WTC11 (cell line): ENCODE measurements at regions not wholly inside any gene's neighbourhood (a gene's known extent, or its start where the extent isn't known, plus 50 kb on each side); places are given as distances from the start of the nearest gene placed in this dataset.

Source experiments
- ATAC-seq: fragments of 200-7000 bp; cut with Tn5 transposase; 2 replicates; pipeline ENCODE4 v1.10.0; 2021; ENCODE audit warnings: mild to moderate bottlenecking, moderate library complexity
- CTCF ChIA-PET: fragments of 300-600 bp; sonication (Branson Sonifier 250); formaldehyde crosslinking; loops from one replicate; lab custom pipeline; 2021; ENCODE audit warnings: antibody characterized with exemption; lab: Charles Lee
- POLR2A ChIA-PET: fragments of 350-600 bp; sonication (Branson Sonifier 250); formaldehyde crosslinking; loops from one replicate; lab custom pipeline; 2021; ENCODE audit warnings: antibody characterized with exemption; lab: Charles Lee
- DNase-seq: peaks from one replicate; pipeline ENCODE4 v3.0.0; 2021; ENCODE audit warnings: low spot score
- H3K27ac Mint-ChIP-seq: 2 replicates; pipeline ENCODE4 v1.8.0; 2021; ENCODE audit warnings: mixed read lengths
- H3K27me3 Mint-ChIP-seq: 2 replicates; pipeline ENCODE4 v1.8.0; 2021; ENCODE audit warnings: low read depth, mild to moderate bottlenecking, moderate library complexity, mixed read lengths
- H3K36me3 Mint-ChIP-seq: 2 replicates; pipeline ENCODE4 v1.8.0; 2021; ENCODE audit warnings: mixed read lengths
- H3K4me1 Mint-ChIP-seq: 2 replicates; pipeline ENCODE4 v1.8.0; 2022; ENCODE audit warnings: mixed read lengths
- H3K4me3 Mint-ChIP-seq: 2 replicates; pipeline ENCODE4 v1.8.0; 2021; ENCODE audit warnings: mild to moderate bottlenecking, moderate library complexity, mixed read lengths
- H3K9me3 Mint-ChIP-seq: 2 replicates; pipeline ENCODE4 v1.8.0; 2021; ENCODE audit warnings: mixed read lengths
- EMX1 ChIP-seq: fragments of 250-450 bp; sonication (Bioruptor Pico); IDR thresholded peaks from 2 replicates; pipeline ENCODE4 v1.8.0; 2021; ENCODE audit warnings: mild to moderate bottlenecking
- GABPB1 ChIP-seq: sonication (generic); formaldehyde crosslinking; IDR thresholded peaks from 2 replicates; pipeline ENCODE4 v1.8.1; 2023; ENCODE audit warnings: mild to moderate bottlenecking, missing genetic modification reagents
- MXD4 ChIP-seq: fragments of 250-450 bp; sonication (Bioruptor Pico); IDR thresholded peaks from 2 replicates; pipeline ENCODE4 v1.8.0; 2021; ENCODE audit warnings: mild to moderate bottlenecking, moderate library complexity, borderline replicate concordance
- MYBL2 ChIP-seq: sonication (generic); formaldehyde crosslinking; IDR thresholded peaks from 2 replicates; pipeline ENCODE4 v1.8.1; 2023; ENCODE audit warnings: mild to moderate bottlenecking, moderate library complexity, missing genetic modification reagents
- NFE2L1 ChIP-seq: sonication (generic); formaldehyde crosslinking; IDR thresholded peaks from 2 replicates; pipeline ENCODE4 v1.8.1; 2023; ENCODE audit warnings: missing genetic modification reagents
- OVOL2 ChIP-seq: fragments of 250-450 bp; sonication (Bioruptor Pico); IDR thresholded peaks from 2 replicates; pipeline ENCODE4 v1.9.0; 2021; ENCODE audit warnings: mild to moderate bottlenecking, borderline replicate concordance
- PREB ChIP-seq: sonication (generic); formaldehyde crosslinking; IDR thresholded peaks from 2 replicates; pipeline ENCODE4 v1.8.1; 2022; ENCODE audit warnings: mild to moderate bottlenecking, missing genetic modification reagents, moderate library complexity, borderline replicate concordance
- RELA ChIP-seq: sonication (generic); formaldehyde crosslinking; IDR thresholded peaks from 2 replicates; pipeline ENCODE4 v1.8.1; 2022; ENCODE audit warnings: missing genetic modification reagents, mild to moderate bottlenecking, borderline replicate concordance
- SP1 ChIP-seq: sonication (generic); formaldehyde crosslinking; conservative IDR thresholded peaks from 2 replicates; pipeline ENCODE4 v1.8.1; 2022; ENCODE audit warnings: missing genetic modification reagents
- TEAD1 ChIP-seq: sonication (generic); formaldehyde crosslinking; IDR thresholded peaks from 2 replicates; pipeline ENCODE4 v1.8.0; 2022; ENCODE audit warnings: mild to moderate bottlenecking, missing genetic modification reagents
- USF2 ChIP-seq: sonication (generic); formaldehyde crosslinking; IDR thresholded peaks from 2 replicates; pipeline ENCODE4 v1.8.1; 2023; ENCODE audit warnings: mild to moderate bottlenecking, missing genetic modification reagents, moderate library complexity
- ZBTB43 ChIP-seq: sonication (generic); formaldehyde crosslinking; IDR thresholded peaks from 2 replicates; pipeline ENCODE4 v1.8.1; 2023; ENCODE audit warnings: mild to moderate bottlenecking, missing genetic modification reagents
- ZNF232 ChIP-seq: sonication (generic); formaldehyde crosslinking; IDR thresholded peaks from 2 replicates; pipeline ENCODE4 v1.8.0; 2022; ENCODE audit warnings: mild to moderate bottlenecking, missing genetic modification reagents
- ZNF416 ChIP-seq: fragments of 250-450 bp; sonication (Bioruptor Pico); IDR thresholded peaks from 2 replicates; pipeline ENCODE4 v1.9.0; 2021; ENCODE audit warnings: mild to moderate bottlenecking, inconsistent platforms
- ZNF425 ChIP-seq: fragments of 250-450 bp; sonication (Bioruptor Pico); conservative IDR thresholded peaks from 2 replicates; pipeline ENCODE4 v1.9.0; 2021; ENCODE audit warnings: mild to moderate bottlenecking
- TF ChIP-seq, protein P1 (sequence below): fragments of 250-450 bp; sonication (Bioruptor Pico); IDR thresholded peaks from 2 replicates; pipeline ENCODE4 v2.1.2; 2022; ENCODE audit warnings: mild to moderate bottlenecking, moderate library complexity
- TF ChIP-seq, protein P2 (sequence below): fragments of 250-450 bp; sonication (Bioruptor Pico); IDR thresholded peaks from 2 replicates; pipeline ENCODE4 v1.9.0; 2021; ENCODE audit warnings: mild to moderate bottlenecking
- TF ChIP-seq, protein P3 (sequence below): sonication (generic); formaldehyde crosslinking; IDR thresholded peaks from 2 replicates; pipeline ENCODE4 v1.8.1; 2022; ENCODE audit warnings: low read depth, missing genetic modification reagents, borderline replicate concordance

- TF ChIP-seq USF2 (CRISPR knock-in tag): no peak
- no peak for TF ChIP-seq ZNF232 (CRISPR knock-in tag)
- no peak for TF ChIP-seq ZNF416 (CRISPR knock-in tag)
- TF ChIP-seq PREB (CRISPR knock-in tag): no peak
Measured at GRCh38 chr5:74296685-74297408, 343.7 kb downstream of the ENC1 start (continued).

- CTCF ChIA-PET: no interaction called here
Measured at GRCh38 chr5:74295676-74296075, 344.9 kb downstream of the ENC1 start.

DNA sequence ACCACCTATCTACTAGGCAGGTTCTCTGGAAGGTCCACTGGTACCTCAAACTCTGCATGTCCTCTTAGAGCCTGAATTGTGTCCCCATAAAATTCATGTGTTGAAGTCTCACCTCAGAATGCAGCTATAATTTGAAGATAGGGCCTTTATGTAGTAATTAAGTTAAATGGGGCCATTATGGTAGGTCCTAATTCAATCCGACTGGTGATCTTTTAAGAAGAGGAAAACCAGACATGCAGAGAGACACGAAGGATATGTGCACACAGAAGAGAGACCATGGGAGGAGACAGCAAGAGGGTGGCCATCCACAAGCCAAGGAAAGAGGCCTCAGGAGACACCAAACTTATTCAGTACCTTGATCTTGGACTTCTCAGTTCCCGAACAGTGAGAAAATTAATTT, 345.4 kb downstream of the ENC1 start:
- H3K36me3 Mint-ChIP-seq: no peaks in the 10 kb centered on the region
- no peak overlapping the region for H3K27ac Mint-ChIP-seq
- no peak for DNase-seq
- H3K4me3 Mint-ChIP-seq: no peak overlapping the region
- no peaks in the 10 kb centered on the region for H3K9me3 Mint-ChIP-seq
- H3K4me1 Mint-ChIP-seq: no peaks in the 10 kb centered on the region
- no peak for ATAC-seq
- POLR2A ChIA-PET: no interaction called here
- CTCF ChIA-PET: no interaction called here
- H3K27me3 Mint-ChIP-seq: no peaks in the 10 kb centered on the region
- TF ChIP-seq, protein P1, sequence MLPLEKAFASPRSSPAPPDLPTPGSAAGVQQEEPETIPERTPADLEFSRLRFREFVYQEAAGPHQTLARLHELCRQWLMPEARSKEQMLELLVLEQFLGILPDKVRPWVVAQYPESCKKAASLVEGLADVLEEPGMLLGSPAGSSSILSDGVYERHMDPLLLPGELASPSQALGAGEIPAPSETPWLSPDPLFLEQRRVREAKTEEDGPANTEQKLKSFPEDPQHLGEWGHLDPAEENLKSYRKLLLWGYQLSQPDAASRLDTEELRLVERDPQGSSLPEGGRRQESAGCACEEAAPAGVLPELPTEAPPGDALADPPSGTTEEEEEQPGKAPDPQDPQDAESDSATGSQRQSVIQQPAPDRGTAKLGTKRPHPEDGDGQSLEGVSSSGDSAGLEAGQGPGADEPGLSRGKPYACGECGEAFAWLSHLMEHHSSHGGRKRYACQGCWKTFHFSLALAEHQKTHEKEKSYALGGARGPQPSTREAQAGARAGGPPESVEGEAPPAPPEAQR: no peak
- TF ChIP-seq OVOL2 (CRISPR knock-in tag): no peak
- no peak for TF ChIP-seq SP1 (CRISPR knock-in tag)
- no peak for TF ChIP-seq TEAD1 (CRISPR knock-in tag)
- no peak for TF ChIP-seq NFE2L1
- TF ChIP-seq EMX1 (CRISPR knock-in tag): no peak
- TF ChIP-seq RELA (CRISPR knock-in tag): no peak
- TF ChIP-seq MXD4 (CRISPR knock-in tag): no peak
- no peak for TF ChIP-seq PREB (CRISPR knock-in tag)
- TF ChIP-seq, protein P2, sequence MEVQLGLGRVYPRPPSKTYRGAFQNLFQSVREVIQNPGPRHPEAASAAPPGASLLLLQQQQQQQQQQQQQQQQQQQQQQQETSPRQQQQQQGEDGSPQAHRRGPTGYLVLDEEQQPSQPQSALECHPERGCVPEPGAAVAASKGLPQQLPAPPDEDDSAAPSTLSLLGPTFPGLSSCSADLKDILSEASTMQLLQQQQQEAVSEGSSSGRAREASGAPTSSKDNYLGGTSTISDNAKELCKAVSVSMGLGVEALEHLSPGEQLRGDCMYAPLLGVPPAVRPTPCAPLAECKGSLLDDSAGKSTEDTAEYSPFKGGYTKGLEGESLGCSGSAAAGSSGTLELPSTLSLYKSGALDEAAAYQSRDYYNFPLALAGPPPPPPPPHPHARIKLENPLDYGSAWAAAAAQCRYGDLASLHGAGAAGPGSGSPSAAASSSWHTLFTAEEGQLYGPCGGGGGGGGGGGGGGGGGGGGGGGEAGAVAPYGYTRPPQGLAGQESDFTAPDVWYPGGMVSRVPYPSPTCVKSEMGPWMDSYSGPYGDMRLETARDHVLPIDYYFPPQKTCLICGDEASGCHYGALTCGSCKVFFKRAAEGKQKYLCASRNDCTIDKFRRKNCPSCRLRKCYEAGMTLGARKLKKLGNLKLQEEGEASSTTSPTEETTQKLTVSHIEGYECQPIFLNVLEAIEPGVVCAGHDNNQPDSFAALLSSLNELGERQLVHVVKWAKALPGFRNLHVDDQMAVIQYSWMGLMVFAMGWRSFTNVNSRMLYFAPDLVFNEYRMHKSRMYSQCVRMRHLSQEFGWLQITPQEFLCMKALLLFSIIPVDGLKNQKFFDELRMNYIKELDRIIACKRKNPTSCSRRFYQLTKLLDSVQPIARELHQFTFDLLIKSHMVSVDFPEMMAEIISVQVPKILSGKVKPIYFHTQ (CRISPR knock-in tag): no peak
- no peak for TF ChIP-seq ZNF416 (CRISPR knock-in tag)
- TF ChIP-seq ZNF425: no peak
- no peak for TF ChIP-seq GABPB1 (CRISPR knock-in tag)

More at GRCh38 chr5:74295676-74296075, 344.9 kb downstream of the ENC1 start:
- Mint-ChIP-seq H3K4me1 (no peaks in the 10 kb centered on the region), H3K27me3 (no peaks in the 10 kb centered on the region), H3K4me3 (no peak overlapping the region), H3K27ac (no peak overlapping the region), H3K9me3 (no peaks in the 10 kb centered on the region), H3K36me3 (no peaks in the 10 kb centered on the region)
- ATAC-seq: no peak
- no peak for DNase-seq
- TF ChIP-seq MYBL2 (CRISPR knock-in tag): no peak
- no peak for TF ChIP-seq ZBTB43
- TF ChIP-seq, protein P3, sequence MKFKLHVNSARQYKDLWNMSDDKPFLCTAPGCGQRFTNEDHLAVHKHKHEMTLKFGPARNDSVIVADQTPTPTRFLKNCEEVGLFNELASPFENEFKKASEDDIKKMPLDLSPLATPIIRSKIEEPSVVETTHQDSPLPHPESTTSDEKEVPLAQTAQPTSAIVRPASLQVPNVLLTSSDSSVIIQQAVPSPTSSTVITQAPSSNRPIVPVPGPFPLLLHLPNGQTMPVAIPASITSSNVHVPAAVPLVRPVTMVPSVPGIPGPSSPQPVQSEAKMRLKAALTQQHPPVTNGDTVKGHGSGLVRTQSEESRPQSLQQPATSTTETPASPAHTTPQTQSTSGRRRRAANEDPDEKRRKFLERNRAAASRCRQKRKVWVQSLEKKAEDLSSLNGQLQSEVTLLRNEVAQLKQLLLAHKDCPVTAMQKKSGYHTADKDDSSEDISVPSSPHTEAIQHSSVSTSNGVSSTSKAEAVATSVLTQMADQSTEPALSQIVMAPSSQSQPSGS: no peak
- no peak for TF ChIP-seq OVOL2 (CRISPR knock-in tag)
- TF ChIP-seq SP1 (CRISPR knock-in tag): no peak
- POLR2A ChIA-PET: no interaction called here
